ENCODE measurements at regions not wholly inside any gene's neighbourhood (a gene's known extent, or its start where the extent isn't known, plus 50 kb on each side); places are given as distances from the start of the nearest gene placed in this dataset.

- Histone ChIP-seq H3K9ac (ENCODE audit: low read length) (no peak overlapping the region), H3K4me1 (ENCODE audit: control insufficient read depth, insufficient read depth, low read length) (peaks cover 10% of the 10 kb centered on the region), H3K27me3 (replicated peaks; ENCODE audit: control insufficient read depth, insufficient read depth, low read length) (no peaks in the 10 kb centered on the region), H3K36me3 (ENCODE audit: control insufficient read depth, insufficient read depth, low read length, severe bottlenecking) (no peaks in the 10 kb centered on the region), H3K4me3 (ENCODE audit: low read length) (no peak overlapping the region), H3K9me3 (ENCODE audit: control insufficient read depth, low read length) (no peaks in the 10 kb centered on the region)
- no peak for DNase-seq (ENCODE audit: low read depth)
These were observed 222.6 kb upstream of the SMIM31 start for GRCh38 chr4:164531336-164531735.

GRCh38 chr4:164536814-164537213 lies 217.1 kb upstream of the SMIM31 start:
- peak overlapping the region; percentile 45 for H3K4me3 ChIP-seq (ENCODE audit: low read length)
- H3K9me3 ChIP-seq (ENCODE audit: control insufficient read depth, low read length), result peaks cover 6% of the 10 kb centered on the region
- H3K9ac ChIP-seq (ENCODE audit: low read length), result peak overlapping the region; percentile 60
- DNase-seq (ENCODE audit: low read depth), result peak; percentile 12
- H3K4me1 ChIP-seq (ENCODE audit: control insufficient read depth, insufficient read depth, low read length), result peaks cover 20% of the 10 kb centered on the region
- H3K36me3 ChIP-seq (ENCODE audit: control insufficient read depth, insufficient read depth, low read length, severe bottlenecking), result no peaks in the 10 kb centered on the region
- H3K27me3 ChIP-seq (replicated peaks; ENCODE audit: control insufficient read depth, insufficient read depth, low read length), result no peaks in the 10 kb centered on the region

GRCh38 chr4:164538097-164538496 lies 215.8 kb upstream of the SMIM31 start:
- no peak for DNase-seq (ENCODE audit: low read depth)
- no peak overlapping the region for H3K4me3 ChIP-seq (ENCODE audit: low read length)
- H3K36me3 ChIP-seq (ENCODE audit: control insufficient read depth, insufficient read depth, low read length, severe bottlenecking), result no peaks in the 10 kb centered on the region

GRCh38 chr4:164540987-164541386 lies 212.9 kb upstream of the SMIM31 start:
- Histone ChIP-seq H3K4me1 (ENCODE audit: control insufficient read depth, insufficient read depth, low read length) (peaks cover 14% of the 10 kb centered on the region), H3K27me3 (replicated peaks; ENCODE audit: control insufficient read depth, insufficient read depth, low read length) (no peaks in the 10 kb centered on the region), H3K9me3 (ENCODE audit: control insufficient read depth, low read length) (peaks cover 6% of the 10 kb centered on the region), H3K9ac (ENCODE audit: low read length) (no peak overlapping the region), H3K36me3 (ENCODE audit: control insufficient read depth, insufficient read depth, low read length, severe bottlenecking) (no peaks in the 10 kb centered on the region), H3K4me3 (ENCODE audit: low read length) (no peak overlapping the region)
- DNase-seq (ENCODE audit: low read depth), result no peak

More at GRCh38 chr4:164538097-164538496, 215.8 kb upstream of the SMIM31 start:
- peaks cover 20% of the 10 kb centered on the region for H3K4me1 ChIP-seq (ENCODE audit: control insufficient read depth, insufficient read depth, low read length)
- no peak overlapping the region for H3K9ac ChIP-seq (ENCODE audit: low read length)
- peaks cover 6% of the 10 kb centered on the region for H3K9me3 ChIP-seq (ENCODE audit: control insufficient read depth, low read length)
- H3K27me3 ChIP-seq (replicated peaks; ENCODE audit: control insufficient read depth, insufficient read depth, low read length), result no peaks in the 10 kb centered on the region

- Histone ChIP-seq H3K36me3 (ENCODE audit: control insufficient read depth, insufficient read depth, low read length, severe bottlenecking) (no peaks in the 10 kb centered on the region), H3K27me3 (replicated peaks; ENCODE audit: control insufficient read depth, insufficient read depth, low read length) (no peaks in the 10 kb centered on the region), H3K4me3 (ENCODE audit: low read length) (no peak overlapping the region), H3K9ac (ENCODE audit: low read length) (no peak overlapping the region), H3K4me1 (ENCODE audit: control insufficient read depth, insufficient read depth, low read length) (peaks cover 2% of the 10 kb centered on the region), H3K9me3 (ENCODE audit: control insufficient read depth, low read length) (peaks cover 6% of the 10 kb centered on the region)
- no peak for DNase-seq (ENCODE audit: low read depth)
These were observed 211.5 kb upstream of the SMIM31 start for GRCh38 chr4:164542431-164542830.

- no peaks in the 10 kb centered on the region for H3K27me3 ChIP-seq (replicated peaks; ENCODE audit: control insufficient read depth, insufficient read depth, low read length)
These were observed 202.8 kb upstream of the SMIM31 start for GRCh38 chr4:164550989-164551712.

GRCh38 chr4:164551713-164552040 lies 202.3 kb upstream of the SMIM31 start:
- Histone ChIP-seq H3K36me3 (ENCODE audit: control insufficient read depth, insufficient read depth, low read length, severe bottlenecking) (no peaks in the 10 kb centered on the region), H3K9ac (ENCODE audit: low read length) (no peak overlapping the region), H3K27me3 (replicated peaks; ENCODE audit: control insufficient read depth, insufficient read depth, low read length) (no peaks in the 10 kb centered on the region), H3K9me3 (ENCODE audit: control insufficient read depth, low read length) (no peaks in the 10 kb centered on the region), H3K4me1 (ENCODE audit: control insufficient read depth, insufficient read depth, low read length) (no peaks in the 10 kb centered on the region), H3K4me3 (ENCODE audit: low read length) (no peak overlapping the region)
- DNase-seq (ENCODE audit: low read depth), result no peak

More at GRCh38 chr4:164550989-164551712, 202.8 kb upstream of the SMIM31 start:
- Histone ChIP-seq H3K4me1 (ENCODE audit: control insufficient read depth, insufficient read depth, low read length) (no peaks in the 10 kb centered on the region), H3K4me3 (ENCODE audit: low read length) (no peak overlapping the region), H3K9me3 (ENCODE audit: control insufficient read depth, low read length) (no peaks in the 10 kb centered on the region), H3K9ac (ENCODE audit: low read length) (no peak overlapping the region), H3K36me3 (ENCODE audit: control insufficient read depth, insufficient read depth, low read length, severe bottlenecking) (no peaks in the 10 kb centered on the region)
- DNase-seq (ENCODE audit: low read depth), result no peak

- Histone ChIP-seq H3K9me3 (ENCODE audit: control insufficient read depth, low read length) (no peaks in the 10 kb centered on the region), H3K9ac (ENCODE audit: low read length) (no peak overlapping the region), H3K36me3 (ENCODE audit: control insufficient read depth, insufficient read depth, low read length, severe bottlenecking) (no peaks in the 10 kb centered on the region), H3K4me1 (ENCODE audit: control insufficient read depth, insufficient read depth, low read length) (peaks cover 24% of the 10 kb centered on the region), H3K4me3 (ENCODE audit: low read length) (no peak overlapping the region), H3K27me3 (replicated peaks; ENCODE audit: control insufficient read depth, insufficient read depth, low read length) (no peaks in the 10 kb centered on the region)
- no peak for DNase-seq (ENCODE audit: low read depth)
These were observed 182.1 kb upstream of the SMIM31 start for GRCh38 chr4:164571593-164572390.

- Histone ChIP-seq H3K4me3 (ENCODE audit: low read length) (no peak overlapping the region), H3K36me3 (ENCODE audit: control insufficient read depth, insufficient read depth, low read length, severe bottlenecking) (no peaks in the 10 kb centered on the region), H3K4me1 (ENCODE audit: control insufficient read depth, insufficient read depth, low read length) (peaks cover 24% of the 10 kb centered on the region), H3K9me3 (ENCODE audit: control insufficient read depth, low read length) (no peaks in the 10 kb centered on the region), H3K27me3 (replicated peaks; ENCODE audit: control insufficient read depth, insufficient read depth, low read length) (no peaks in the 10 kb centered on the region), H3K9ac (ENCODE audit: low read length) (no peak overlapping the region)
- no peak for DNase-seq (ENCODE audit: low read depth)
These were observed 181.1 kb upstream of the SMIM31 start for GRCh38 chr4:164572877-164573279.

GRCh38 chr4:164575861-164576260 lies 178.1 kb upstream of the SMIM31 start:
- Histone ChIP-seq H3K4me3 (ENCODE audit: low read length) (no peak overlapping the region), H3K27me3 (replicated peaks; ENCODE audit: control insufficient read depth, insufficient read depth, low read length) (no peaks in the 10 kb centered on the region), H3K36me3 (ENCODE audit: control insufficient read depth, insufficient read depth, low read length, severe bottlenecking) (no peaks in the 10 kb centered on the region), H3K9me3 (ENCODE audit: control insufficient read depth, low read length) (no peaks in the 10 kb centered on the region), H3K4me1 (ENCODE audit: control insufficient read depth, insufficient read depth, low read length) (peaks cover 24% of the 10 kb centered on the region), H3K9ac (ENCODE audit: low read length) (no peak overlapping the region)
- no peak for DNase-seq (ENCODE audit: low read depth)

- H3K4me3 ChIP-seq (ENCODE audit: low read length), result no peak overlapping the region
- no peak for DNase-seq (ENCODE audit: low read depth)
- H3K9me3 ChIP-seq (ENCODE audit: control insufficient read depth, low read length), result peaks cover 3% of the 10 kb centered on the region
- H3K9ac ChIP-seq (ENCODE audit: low read length), result no peak overlapping the region
- no peaks in the 10 kb centered on the region for H3K27me3 ChIP-seq (replicated peaks; ENCODE audit: control insufficient read depth, insufficient read depth, low read length)
- no peaks in the 10 kb centered on the region for H3K4me1 ChIP-seq (ENCODE audit: control insufficient read depth, insufficient read depth, low read length)
- no peaks in the 10 kb centered on the region for H3K36me3 ChIP-seq (ENCODE audit: control insufficient read depth, insufficient read depth, low read length, severe bottlenecking)
These were observed 174.5 kb upstream of the SMIM31 start for GRCh38 chr4:164579270-164579942.

All from adipocyte (in vitro differentiated cells).